SJSA1 (cell line): ENCODE measurements at regions not wholly inside any gene's neighbourhood (a gene's known extent, or its start where the extent isn't known, plus 50 kb on each side); places are given as distances from the start of the nearest gene placed in this dataset.

ENCODE experiments used
- DNase-seq, 2 experiments: peaks; one replicate each; pipeline ENCODE4 v3.0.0-alpha.2; 2015 to 2020; ENCODE audit warnings: low spot score in 2 of 2, low read depth in 1 of 2
- H3K27ac ChIP-seq: fragments of 250-450 bp; sonication (Bioruptor Pico); 2 replicates; pipeline ENCODE4 v1.5.1; 2020; ENCODE audit warnings: mild to moderate bottlenecking, moderate library complexity
- H3K27me3 ChIP-seq: fragments of 250-450 bp; sonication (Bioruptor Pico); replicated peaks from 2 replicates; pipeline ENCODE4 v1.5.1; 2020; ENCODE audit warnings: mild to moderate bottlenecking, moderate library complexity
- H3K36me3 ChIP-seq: fragments of 250-450 bp; sonication (Bioruptor Pico); 2 replicates; pipeline ENCODE4 v1.5.1; 2020; ENCODE audit warnings: mild to moderate bottlenecking
- H3K4me1 ChIP-seq: fragments of 250-450 bp; sonication (Bioruptor Pico); replicated peaks from 2 replicates; pipeline ENCODE4 v1.6.1; 2021; ENCODE audit warnings: mild to moderate bottlenecking
- H3K4me3 ChIP-seq: fragments of 250-450 bp; sonication (Bioruptor Pico); 2 replicates; pipeline ENCODE4 v1.5.1; 2020; ENCODE audit warnings: mild to moderate bottlenecking
- H3K9me3 ChIP-seq: fragments of 250-450 bp; sonication (Bioruptor Pico); replicated peaks from 2 replicates; pipeline ENCODE4 v1.5.1; 2020; ENCODE audit warnings: mild to moderate bottlenecking

- Histone ChIP-seq H3K4me1 (peaks cover 37% of the 10 kb centered on the region), H3K9me3 (no peaks in the 10 kb centered on the region), H3K36me3 (no peaks in the 10 kb centered on the region), H3K27ac (peak overlapping the region; percentile 96), H3K4me3 (no peak overlapping the region), H3K27me3 (no peaks in the 10 kb centered on the region)
- DNase-seq = peak; percentile 45 to 78
These were observed 68.5 kb upstream of the RAI14 start for GRCh38 chr5:34587355-34588241.

- no peaks in the 10 kb centered on the region for H3K9me3 ChIP-seq
These were observed 66.3 kb upstream of the RAI14 start for GRCh38 chr5:34589832-34590231.

GRCh38 chr5:34591723-34592122, 64.4 kb upstream of the RAI14 start:
- H3K4me3 ChIP-seq = no peak overlapping the region
- no peaks in the 10 kb centered on the region for H3K36me3 ChIP-seq
- no peak for DNase-seq
- H3K27ac ChIP-seq = no peak overlapping the region
- no peaks in the 10 kb centered on the region for H3K9me3 ChIP-seq
- H3K27me3 ChIP-seq = no peaks in the 10 kb centered on the region
- H3K4me1 ChIP-seq = peaks cover 19% of the 10 kb centered on the region

More at GRCh38 chr5:34589832-34590231, 66.3 kb upstream of the RAI14 start:
- Histone ChIP-seq H3K27ac (no peak overlapping the region), H3K4me1 (peaks cover 37% of the 10 kb centered on the region), H3K36me3 (no peaks in the 10 kb centered on the region), H3K4me3 (no peak overlapping the region), H3K27me3 (no peaks in the 10 kb centered on the region)
- no peak for DNase-seq

- H3K27ac ChIP-seq = peak overlapping the region; percentile 38; the same call in 1 of the 2 replicates
- no peak for DNase-seq
- H3K4me1 ChIP-seq = peaks cover 21% of the 10 kb centered on the region
- H3K9me3 ChIP-seq = no peaks in the 10 kb centered on the region
- no peaks in the 10 kb centered on the region for H3K36me3 ChIP-seq
- no peaks in the 10 kb centered on the region for H3K27me3 ChIP-seq
- H3K4me3 ChIP-seq = no peak overlapping the region
These were observed 58.8 kb upstream of the RAI14 start for GRCh38 chr5:34597034-34598027.

GRCh38 chr5:34598177-34598794, 57.8 kb upstream of the RAI14 start:
- Histone ChIP-seq H3K4me3 (no peak overlapping the region), H3K27ac (peak overlapping the region; percentile 38), H3K27me3 (no peaks in the 10 kb centered on the region), H3K36me3 (no peaks in the 10 kb centered on the region), H3K4me1 (peaks cover 21% of the 10 kb centered on the region), H3K9me3 (no peaks in the 10 kb centered on the region)
- peak; percentile 45 to 69 for DNase-seq

- no peak for DNase-seq
- no peak overlapping the region for H3K4me3 ChIP-seq
- no peak overlapping the region for H3K27ac ChIP-seq
- no peaks in the 10 kb centered on the region for H3K9me3 ChIP-seq
- no peaks in the 10 kb centered on the region for H3K27me3 ChIP-seq
- peaks cover 21% of the 10 kb centered on the region for H3K4me1 ChIP-seq
- H3K36me3 ChIP-seq = no peaks in the 10 kb centered on the region
These were observed 56.5 kb upstream of the RAI14 start for GRCh38 chr5:34599471-34600117.

- H3K27ac ChIP-seq = no peak overlapping the region
These were observed 56.0 kb upstream of the RAI14 start for GRCh38 chr5:34600118-34600493.

GRCh38 chr5:34603378-34603777, 52.8 kb upstream of the RAI14 start:
- H3K4me3 ChIP-seq = no peak overlapping the region
- no peak overlapping the region for H3K27ac ChIP-seq
- no peaks in the 10 kb centered on the region for H3K27me3 ChIP-seq
- no peaks in the 10 kb centered on the region for H3K9me3 ChIP-seq
- H3K36me3 ChIP-seq = no peaks in the 10 kb centered on the region
- H3K4me1 ChIP-seq = peaks cover 11% of the 10 kb centered on the region
- DNase-seq = no peak

More at GRCh38 chr5:34600118-34600493, 56.0 kb upstream of the RAI14 start:
- no peak for DNase-seq
- H3K27me3 ChIP-seq = no peaks in the 10 kb centered on the region
- H3K4me3 ChIP-seq = no peak overlapping the region
- H3K36me3 ChIP-seq = no peaks in the 10 kb centered on the region
- H3K4me1 ChIP-seq = peaks cover 21% of the 10 kb centered on the region
- no peaks in the 10 kb centered on the region for H3K9me3 ChIP-seq

- DNase-seq = no peak
- Histone ChIP-seq H3K27ac (no peak overlapping the region), H3K4me3 (no peak overlapping the region), H3K4me1 (peaks cover 13% of the 10 kb centered on the region), H3K36me3 (no peaks in the 10 kb centered on the region), H3K27me3 (no peaks in the 10 kb centered on the region), H3K9me3 (no peaks in the 10 kb centered on the region)
These were observed 51.9 kb upstream of the RAI14 start for GRCh38 chr5:34604119-34604675.

- H3K36me3 ChIP-seq = no peaks in the 10 kb centered on the region
- H3K27me3 ChIP-seq = no peaks in the 10 kb centered on the region
- H3K9me3 ChIP-seq = no peaks in the 10 kb centered on the region
- DNase-seq = no peak
- peaks cover 32% of the 10 kb centered on the region for H3K4me1 ChIP-seq
- no peak overlapping the region for H3K27ac ChIP-seq
- H3K4me3 ChIP-seq = no peak overlapping the region
These were observed 50.0 kb upstream of the RAI14 start for GRCh38 chr5:34606101-34606500.
